ENCODE measurements at regions not wholly inside any gene's neighbourhood (a gene's known extent, or its start where the extent isn't known, plus 50 kb on each side); places are given as distances from the start of the nearest gene placed in this dataset.
"Not testable (repeated sequence)": the region's sequence is repeated elsewhere in the genome, so short reads cannot be mapped to it uniquely, and the experiment has no call there.

DNA sequence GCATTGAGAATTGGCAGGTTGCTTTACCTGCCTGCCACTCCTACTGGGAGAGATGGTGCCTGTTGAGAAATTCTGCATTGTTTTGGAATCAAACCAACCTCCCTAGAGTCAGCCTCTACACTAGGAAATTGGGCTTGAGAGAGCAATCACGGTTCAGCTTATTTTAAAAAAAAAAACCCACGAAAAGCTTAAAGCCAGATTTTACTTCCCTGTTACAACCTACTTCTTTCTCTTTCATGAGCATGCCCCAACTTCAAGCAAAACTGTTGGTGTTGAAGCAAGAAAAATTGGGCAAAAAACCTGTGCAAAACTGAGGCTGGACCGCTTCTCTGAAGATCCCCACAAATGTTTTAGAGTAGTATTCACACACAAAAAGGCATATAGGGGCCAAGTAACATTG lies 134.6 kb upstream of the ZEB2 start:
- DNase-seq (ENCODE audit: low spot score), result no peak

DNA sequence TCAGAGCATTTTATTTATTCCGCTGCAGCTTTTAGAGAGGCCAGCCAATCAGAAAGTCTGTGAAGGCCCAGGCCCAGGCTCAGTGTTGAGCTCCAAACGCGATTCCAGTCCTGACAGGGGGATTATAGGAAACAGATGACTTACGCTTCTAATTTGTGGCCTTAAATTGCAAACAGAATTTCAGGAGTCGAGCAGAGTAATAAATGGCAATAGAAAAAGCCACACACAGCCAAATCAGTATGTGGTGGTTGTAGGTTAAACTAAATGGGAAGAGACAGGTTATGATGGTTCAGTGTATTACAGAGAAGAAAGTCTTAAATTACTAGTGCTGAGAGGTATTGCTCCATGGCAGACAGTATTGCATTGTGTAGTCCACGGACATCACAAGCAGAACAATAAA lies 131.0 kb upstream of the ZEB2 start:
- DNase-seq (ENCODE audit: low spot score), result no peak

DNA sequence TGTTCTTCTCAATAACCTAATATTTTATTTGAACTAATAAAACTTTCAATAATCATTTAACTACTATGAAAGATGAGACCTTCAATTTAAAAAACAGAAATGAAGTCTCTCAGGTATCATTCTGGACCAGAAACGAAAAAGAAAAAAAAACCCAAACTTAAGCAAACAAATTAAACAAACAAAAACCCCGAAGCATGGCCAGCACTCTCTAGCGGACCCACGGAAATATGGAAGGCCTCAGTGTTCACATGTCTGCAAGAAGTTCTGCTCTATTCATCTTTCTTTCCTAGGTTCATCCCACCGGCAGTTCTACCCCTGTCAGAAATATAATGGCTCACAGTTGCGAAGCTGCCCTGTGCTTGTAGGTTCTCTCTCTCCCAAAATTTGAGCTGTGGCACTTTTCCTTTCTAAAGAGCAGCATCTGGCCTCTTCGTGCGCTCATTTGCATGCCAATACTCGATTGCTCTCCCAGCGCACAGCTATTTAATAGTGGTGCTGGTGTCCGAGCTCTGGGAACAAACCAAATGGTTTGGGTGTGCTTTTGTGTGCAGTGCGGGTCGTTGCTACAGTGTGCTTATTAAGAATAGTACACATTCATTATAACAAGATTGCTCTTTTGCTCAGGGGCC lies 129.0 kb upstream of the ZEB2 start:
- no peak for DNase-seq (ENCODE audit: low spot score)

DNA sequence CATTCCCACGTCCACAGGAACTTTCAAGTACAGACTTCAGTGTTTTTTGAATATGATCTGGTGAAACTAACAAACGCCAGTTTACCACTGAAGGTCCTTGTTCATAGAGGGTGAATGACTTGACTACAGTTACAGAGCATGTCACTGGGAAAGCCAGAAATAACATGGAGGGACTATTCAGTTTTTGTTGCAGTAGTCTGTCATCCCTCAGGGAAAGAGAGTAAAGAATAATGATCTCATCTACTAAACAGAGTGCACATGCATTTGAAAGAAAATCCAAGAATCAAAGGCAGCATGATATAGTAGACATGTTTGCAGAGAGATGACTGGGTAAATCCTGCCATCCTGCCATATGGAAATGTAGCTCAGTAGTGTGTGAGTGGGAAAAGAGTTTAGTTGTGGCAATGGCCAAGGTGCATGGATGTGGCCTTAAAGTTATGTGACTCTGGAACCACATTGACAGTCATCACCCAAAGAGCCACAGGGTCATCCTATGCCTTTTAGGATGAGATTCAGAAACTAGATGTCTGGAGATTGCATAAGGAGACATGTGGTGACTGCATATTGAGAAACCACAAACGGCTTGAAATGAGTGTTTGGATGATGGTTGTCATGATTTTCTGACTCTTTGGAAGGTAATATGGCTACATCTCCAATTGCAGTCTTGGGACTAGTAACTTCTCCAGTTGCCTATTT lies 125.3 kb upstream of the ZEB2 start:
- DNase-seq (ENCODE audit: low spot score), result no peak

DNA sequence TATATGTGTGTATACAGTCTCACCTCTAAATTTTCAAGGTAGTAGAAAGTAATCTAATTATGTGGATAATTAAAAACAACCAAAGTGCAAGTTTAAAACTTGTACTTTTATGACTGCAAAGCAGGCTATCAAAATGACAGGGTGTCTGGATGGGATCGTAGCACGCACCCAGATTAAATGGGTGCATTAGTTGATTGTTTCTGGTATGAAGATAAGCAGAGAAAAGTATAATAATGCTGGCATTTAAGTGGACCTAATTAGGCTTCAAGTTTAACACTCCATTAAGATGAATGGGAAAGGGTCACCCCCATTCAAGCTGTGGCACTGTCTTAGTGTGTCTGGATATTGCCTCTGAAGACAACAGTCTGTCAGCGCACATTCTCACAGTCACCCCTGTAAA lies 124.6 kb upstream of the ZEB2 start:
- no peak for DNase-seq (ENCODE audit: low spot score)

DNA sequence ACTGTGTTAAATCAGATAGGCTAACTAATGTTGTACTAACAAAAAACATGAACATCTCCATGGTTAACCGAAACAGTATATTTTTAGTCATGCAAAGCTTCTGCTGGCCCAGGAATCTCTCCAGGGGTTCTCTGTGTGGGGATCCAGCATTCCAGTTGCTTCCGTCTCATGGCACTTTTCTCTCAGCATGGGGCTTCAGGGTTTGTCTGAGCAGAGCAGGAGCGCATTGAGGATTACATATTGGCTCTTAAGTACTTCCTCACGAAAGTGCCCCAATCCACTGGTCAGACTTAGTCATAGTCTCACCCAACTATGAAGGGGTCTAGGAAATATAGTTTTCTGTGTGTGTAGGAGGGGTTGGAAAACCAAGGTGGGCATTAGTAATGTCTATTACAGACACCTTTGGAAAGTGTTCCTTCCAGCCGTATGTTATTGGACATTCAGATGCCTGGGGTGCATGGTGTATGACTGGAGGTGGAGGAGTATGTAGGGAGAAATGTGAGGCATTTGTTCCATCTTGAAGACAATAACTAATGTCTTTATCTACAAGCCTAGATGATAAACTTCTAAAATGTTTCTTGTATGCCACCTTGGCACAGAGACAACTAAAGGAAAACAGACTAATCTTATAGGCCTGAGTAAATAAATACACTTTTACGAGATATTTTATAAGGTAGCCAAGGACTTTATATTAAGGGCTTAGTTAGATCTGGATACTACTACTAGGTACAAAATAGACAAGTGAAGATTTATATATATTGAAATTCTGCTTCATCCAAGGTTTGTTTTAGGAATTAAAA lies 123.8 kb upstream of the ZEB2 start:
- no peak for DNase-seq (ENCODE audit: low spot score)

DNA sequence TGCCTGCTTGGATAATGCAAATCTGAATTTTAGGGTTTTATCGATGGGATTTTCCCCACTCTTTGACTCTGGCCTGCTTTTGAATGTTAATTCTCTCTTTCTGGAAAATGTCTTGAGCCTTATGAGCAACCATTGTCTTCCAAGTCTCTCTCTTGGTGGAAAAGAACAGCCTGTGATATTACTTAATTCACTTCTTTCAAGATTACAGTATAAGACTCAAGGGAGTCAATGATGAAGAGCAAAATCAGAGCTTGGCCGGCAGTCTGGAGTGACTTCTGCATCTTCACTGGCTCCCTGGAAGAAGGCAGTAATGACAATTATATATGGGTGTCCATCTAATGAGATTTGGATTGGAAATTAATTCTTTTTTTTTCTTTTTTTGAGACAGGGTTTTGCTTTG lies 122.9 kb upstream of the ZEB2 start:
- DNase-seq (ENCODE audit: low spot score), result no peak

DNA sequence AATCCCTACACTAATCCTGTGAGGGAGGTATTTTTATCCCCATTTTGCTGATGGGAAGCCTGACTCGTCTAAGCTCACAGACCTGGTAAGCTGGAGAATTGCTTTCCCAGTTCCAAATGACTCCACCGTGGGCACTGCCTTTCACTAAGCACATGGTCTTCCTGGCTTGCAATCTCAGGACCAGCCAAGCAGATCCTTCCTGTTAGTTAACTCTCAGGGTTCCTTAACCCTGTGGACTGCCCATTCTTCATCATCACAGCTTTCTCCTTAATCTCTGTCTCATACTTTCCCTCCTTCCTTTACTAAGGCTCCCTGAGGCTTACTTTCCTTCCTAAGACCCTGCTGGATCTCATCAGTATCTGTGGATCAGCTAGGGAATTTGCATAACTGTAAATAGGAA lies 122.2 kb upstream of the ZEB2 start:
- no peak for DNase-seq (ENCODE audit: low spot score)

DNA sequence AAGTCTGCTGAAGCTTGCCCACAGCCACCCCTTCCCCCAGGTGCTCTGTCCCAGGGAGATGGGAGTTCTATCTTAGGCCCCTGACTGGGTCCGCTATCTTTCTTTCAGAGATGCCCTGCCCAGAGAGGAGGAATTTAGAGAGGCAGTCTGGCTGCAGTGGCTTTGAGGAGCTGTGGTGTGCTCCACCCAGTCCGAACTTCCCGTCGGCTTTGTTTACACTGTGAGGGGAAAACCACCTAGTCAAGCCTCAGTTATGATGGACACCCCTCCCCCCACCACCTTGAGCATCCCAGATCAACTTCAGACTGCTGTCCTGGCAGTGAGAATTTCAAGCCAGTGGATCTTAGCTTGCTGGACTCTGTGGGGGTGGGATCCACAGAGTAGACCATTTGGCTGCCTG lies 118.3 kb upstream of the ZEB2 start:
- DNase-seq (ENCODE audit: low spot score), result not testable (repeated sequence)

DNA sequence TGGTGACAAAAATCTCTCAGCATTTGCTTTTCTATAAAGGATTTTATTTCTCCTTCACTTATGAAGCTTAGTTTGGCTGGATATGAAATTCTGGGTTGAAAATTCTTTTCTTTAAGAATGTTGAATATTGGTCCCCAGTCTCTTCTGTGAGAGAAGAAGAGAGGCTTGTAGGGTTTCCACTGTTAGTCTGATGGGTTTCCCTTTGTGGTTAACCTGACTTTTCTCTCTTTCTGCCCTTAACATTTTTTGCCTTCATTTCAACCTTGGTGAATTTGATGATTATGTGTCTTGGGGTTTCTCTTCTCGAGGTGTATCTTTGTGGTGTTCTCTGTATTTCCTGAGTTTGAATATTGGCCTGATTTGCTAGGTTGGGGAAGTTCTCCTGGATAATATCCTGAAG lies 116.9 kb upstream of the ZEB2 start:
- DNase-seq (ENCODE audit: low spot score), result not testable (repeated sequence)

DNA sequence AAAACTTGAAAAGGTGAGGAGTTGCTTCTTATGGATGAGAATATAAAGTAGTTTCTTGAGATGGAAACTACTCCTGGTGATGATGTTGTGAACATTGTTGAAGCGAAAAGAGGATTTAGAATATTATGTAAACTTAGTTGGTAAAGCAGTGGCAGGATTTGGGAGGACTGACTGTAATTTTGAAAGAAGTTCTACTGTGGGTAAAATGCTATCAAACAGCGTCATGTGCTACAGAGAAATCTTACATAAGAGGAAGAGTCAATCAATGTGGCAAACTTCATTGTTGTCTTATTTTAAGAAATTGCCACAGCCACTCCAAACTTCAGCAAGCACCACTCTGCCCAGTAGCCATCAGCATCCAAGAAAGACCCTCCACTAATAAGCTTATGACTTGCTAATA lies 112.9 kb upstream of the ZEB2 start:
- DNase-seq (ENCODE audit: low spot score), result no peak

DNA sequence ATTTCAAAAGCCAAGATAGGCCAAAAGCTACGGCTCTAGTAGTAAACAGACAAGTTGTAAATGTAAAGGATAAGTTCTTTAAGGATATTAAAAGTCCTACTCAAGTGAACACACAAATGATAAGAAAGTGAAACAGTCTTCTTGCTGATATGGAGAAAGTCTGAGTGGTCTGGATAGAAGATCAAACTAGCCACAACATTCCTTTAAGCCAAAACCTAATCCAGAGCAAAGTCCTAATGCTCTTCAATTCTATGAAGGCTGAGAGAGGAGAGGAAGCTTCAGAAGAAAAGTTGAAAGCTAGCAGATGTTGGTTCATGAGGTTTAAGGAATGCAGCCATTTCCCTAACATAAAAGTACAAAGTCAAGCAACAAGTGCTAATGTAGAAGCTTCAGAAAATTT lies 111.7 kb upstream of the ZEB2 start:
- no peak for DNase-seq (ENCODE audit: low spot score)

DNA sequence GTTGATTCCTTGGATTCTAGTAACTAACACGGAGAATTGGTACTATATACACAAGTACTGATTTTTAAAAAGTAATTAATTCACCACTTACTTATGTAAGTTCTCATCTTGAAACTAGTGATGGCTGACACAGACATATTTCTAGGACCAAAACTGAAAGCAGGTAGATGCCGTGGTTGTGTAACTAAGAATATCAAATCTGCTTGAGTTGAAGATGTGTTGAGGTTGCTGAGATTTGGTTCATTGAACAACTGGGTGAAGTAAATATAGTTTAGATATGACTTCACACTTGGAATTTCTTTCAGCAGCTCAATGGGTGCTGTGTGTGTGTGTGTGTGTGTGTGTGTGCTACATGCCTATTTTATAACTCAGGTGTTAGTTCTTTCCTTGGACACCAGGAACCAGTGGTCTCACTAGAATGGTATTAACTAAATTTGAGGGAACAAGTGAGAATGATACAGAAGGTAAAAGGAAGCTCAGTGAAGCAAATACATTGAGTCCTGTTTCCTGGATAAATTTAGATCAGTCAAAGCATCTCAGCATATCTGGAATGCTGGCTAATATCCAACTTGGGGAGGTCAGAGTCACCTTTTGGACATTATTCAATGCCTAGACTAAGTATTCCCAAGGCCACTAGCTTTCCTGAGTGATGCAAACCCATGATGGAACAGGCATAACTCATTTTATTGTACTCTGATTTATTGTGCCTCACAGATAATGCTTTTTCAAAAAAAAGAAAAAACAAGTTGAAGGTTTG lies 110.7 kb upstream of the ZEB2 start:
- peak; percentile 13 for DNase-seq (ENCODE audit: low spot score)

DNA sequence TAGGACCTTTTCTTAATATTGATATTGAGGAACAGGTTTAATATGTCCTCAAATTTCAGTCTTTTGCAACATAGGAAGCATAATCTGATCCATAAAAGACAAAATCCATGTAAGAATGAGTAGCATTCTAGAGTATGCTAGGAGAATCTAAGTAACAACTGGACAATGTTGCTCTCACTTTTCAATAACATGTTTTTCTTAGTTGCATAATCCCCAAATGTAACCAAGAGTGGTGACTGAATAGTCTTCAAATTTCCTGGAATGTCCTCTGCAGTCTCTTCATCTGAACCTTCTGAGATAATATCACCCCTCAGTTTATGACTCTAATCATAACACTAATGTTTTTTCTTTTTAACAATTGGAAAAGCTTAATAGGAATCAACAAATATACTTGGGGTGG lies 110.0 kb upstream of the ZEB2 start:
- no peak for DNase-seq (ENCODE audit: low spot score)

DNA sequence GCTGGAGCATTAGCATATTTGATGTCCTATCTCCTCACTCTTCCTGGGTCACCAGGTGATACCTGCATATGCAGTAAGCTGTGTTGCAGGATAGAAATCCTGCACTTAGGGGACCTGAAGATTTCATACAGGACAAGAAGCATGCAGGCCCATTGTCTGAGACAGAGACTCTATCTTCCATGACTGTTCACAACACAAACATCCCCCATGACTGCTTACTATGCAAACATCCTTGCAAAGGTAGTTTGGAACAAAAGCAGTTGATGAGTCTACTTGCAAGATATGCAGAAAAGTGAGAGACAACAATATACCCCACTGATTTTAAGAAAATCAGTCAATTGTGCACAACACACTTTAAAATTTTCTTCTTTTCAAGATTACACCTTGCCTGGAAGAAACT lies 108.6 kb upstream of the ZEB2 start:
- DNase-seq (ENCODE audit: low spot score), result no peak

DNA sequence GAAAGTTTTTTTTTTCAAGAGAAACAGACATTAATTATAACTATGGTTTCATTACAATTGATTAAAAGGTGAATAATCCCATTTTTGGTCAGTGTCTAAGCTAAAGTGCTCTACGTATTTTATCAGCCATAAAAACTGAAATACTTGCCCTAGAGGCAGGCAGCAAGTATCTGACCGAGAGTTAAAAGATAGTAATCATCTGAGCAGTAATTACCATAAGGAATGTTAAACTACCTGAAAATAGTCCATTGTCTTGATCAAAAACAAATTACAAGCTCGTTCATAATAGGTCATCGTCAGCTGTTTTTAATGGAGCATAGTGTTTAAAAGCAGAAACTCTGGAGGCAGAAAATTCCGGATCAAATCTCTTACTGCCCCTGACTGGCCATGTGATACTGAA lies 105.7 kb upstream of the ZEB2 start:
- no peak for DNase-seq (ENCODE audit: low spot score)

DNA sequence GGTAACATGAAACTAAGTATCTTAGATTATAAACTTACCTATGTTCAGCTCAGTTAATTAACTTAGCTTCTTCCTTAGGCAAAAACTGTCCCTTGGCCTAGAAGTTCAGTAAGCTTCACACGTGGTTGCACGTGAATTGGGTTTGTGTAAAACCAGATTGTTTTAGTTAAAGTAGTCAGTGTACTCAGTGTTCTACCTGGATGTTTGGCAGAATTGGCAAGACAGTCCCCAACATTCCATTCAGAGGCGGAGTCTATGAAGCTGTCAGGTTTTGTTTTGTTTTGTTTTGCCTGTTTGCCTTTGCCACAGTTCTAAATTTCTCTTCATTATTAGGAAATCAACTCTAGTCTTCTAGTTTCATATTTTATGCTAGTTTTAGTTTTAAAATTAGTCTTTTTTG lies 105.3 kb upstream of the ZEB2 start:
- DNase-seq (ENCODE audit: low spot score), result no peak

DNA sequence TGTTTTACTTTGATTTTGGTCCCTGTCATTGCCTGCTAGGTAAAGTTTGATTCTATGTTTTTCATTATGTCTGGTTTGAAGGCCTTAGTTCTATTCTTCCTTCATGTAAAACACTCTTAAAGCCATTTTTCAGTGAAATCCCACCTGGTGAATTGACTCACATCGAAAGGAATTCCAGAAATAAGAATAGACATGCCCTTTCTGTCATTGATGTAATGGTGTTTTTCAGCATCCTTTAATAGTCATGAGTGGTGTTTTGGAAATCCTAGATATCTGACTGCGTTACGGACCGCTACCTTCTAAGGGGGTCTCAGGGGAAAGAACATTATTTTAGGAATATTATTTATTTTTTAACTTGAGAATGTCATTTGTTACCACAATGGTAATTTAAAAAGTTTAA lies 104.5 kb upstream of the ZEB2 start:
- DNase-seq (ENCODE audit: low spot score), result no peak

DNA sequence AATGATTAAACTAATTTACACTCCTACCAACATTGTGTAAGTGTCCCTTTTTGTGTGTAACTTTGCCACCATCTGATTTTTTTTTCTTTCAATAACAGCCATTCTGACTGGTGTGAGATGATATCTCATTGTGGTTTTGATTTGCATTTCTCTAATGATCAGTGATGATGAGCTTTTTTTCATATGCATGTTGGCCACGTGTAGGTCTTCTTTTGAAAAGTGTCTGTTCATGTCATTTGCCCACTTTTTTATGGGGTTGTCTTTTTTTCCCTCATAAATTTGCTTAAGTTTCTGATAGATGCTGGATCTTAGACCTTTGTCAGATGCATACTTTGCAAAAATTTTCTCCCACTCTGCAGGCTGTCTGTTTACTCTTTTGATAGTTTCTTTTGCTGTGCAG lies 102.5 kb upstream of the ZEB2 start:
- DNase-seq (ENCODE audit: low spot score), result not testable (repeated sequence)

DNA sequence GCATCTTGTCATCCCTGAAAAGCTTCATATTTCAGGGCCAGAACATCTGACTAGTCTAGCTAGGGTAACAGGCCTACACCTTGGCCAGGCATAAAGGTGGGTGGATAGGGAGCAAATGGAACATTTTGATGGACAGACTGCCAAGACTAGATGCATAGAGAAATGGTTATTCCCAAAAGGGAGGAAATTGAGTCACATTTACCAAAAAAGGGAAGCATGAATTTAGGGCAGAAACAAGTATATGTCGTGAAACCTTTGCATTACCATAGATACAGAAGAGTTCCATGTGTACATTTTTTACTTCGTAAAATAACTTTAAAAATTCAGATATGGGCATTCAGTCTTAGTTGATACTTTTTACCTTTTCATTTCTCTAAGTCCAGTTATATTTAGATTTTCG lies 101.3 kb upstream of the ZEB2 start:
- no peak for DNase-seq (ENCODE audit: low spot score)

DNA sequence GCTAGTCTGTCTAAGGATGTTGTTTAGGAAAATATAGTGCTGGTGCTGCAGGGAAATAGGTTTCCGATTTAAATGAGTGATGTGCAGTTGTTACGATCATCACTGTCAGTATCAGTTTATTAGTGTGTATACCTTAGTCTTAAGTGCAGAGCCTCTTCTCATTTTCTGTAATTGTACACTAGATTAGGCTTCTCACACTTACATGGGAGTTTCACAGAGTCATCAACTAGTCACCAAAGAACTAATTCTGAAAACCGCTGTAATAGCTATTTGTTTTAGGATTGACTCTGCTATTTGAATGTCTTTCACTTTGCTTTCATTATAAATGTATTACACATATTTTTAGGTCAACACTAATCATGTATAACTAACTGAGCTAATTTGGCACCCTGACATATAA lies 99.8 kb upstream of the ZEB2 start:
- no peak for DNase-seq (ENCODE audit: low spot score)

DNA sequence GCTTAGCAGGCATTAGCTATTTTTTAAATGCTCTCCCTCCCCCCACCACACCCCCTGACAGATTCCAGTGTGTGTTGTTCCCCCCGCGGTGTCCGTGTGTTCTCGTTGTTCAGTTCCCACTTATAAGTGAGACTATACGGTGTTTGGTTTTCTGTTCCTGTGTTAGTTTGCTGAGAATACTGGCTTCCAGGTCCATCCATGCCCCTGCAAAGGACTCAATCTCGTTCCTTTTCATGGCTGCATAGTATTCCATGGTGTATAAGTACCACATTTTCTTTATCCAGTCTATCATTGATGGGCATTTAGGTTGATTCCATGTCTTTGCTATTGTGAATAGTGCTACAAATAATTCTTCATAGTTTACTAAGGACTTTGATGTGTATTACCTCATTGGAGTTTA lies 97.3 kb upstream of the ZEB2 start:
- not testable (repeated sequence) for DNase-seq (ENCODE audit: low spot score)

Data from kidney capillary endothelial cell (primary cell).